Left forelimb (tissue), 1 donor: ENCODE measurements at regions not wholly inside any gene's neighbourhood (a gene's known extent, or its start where the extent isn't known, plus 50 kb on each side); places are given as distances from the start of the nearest gene placed in this dataset.
"Not testable (repeated sequence)": the region's sequence is repeated elsewhere in the genome, so short reads cannot be mapped to it uniquely, and the experiment has no call there.

Source experiments
- DNase-seq: peaks from one replicate; pipeline ENCODE4 v3.0.0-alpha.2; 2018; ENCODE audit warnings: low spot score

GRCh38 chr5:87138091-87138805, 129.4 kb upstream of the RASA1 start:
- no peak for DNase-seq

GRCh38 chr5:87139795-87140194, 127.9 kb upstream of the RASA1 start:
- DNase-seq = no peak

GRCh38 chr5:87141544-87141943, 126.1 kb upstream of the RASA1 start:
- DNase-seq = no peak

GRCh38 chr5:87145853-87146252, 121.8 kb upstream of the RASA1 start:
- DNase-seq = not testable (repeated sequence)

- no peak for DNase-seq
Measured at GRCh38 chr5:87147441-87147840, 120.2 kb upstream of the RASA1 start.

GRCh38 chr5:87150630-87151029, 117.1 kb upstream of the RASA1 start:
- no peak for DNase-seq

GRCh38 chr5:87151547-87151946, 116.1 kb upstream of the RASA1 start:
- no peak for DNase-seq

- DNase-seq = no peak
Measured at GRCh38 chr5:87152886-87153285, 114.8 kb upstream of the RASA1 start.

- no peak for DNase-seq
Measured at GRCh38 chr5:87154191-87154590, 113.5 kb upstream of the RASA1 start.

- no peak for DNase-seq
Measured at GRCh38 chr5:87155106-87155505, 112.6 kb upstream of the RASA1 start.

- no peak for DNase-seq
Measured at GRCh38 chr5:87156631-87157030, 111.1 kb upstream of the RASA1 start.

GRCh38 chr5:87164409-87164808, 103.3 kb upstream of the RASA1 start:
- no peak for DNase-seq

GRCh38 chr5:87169300-87169991, 98.2 kb upstream of the RASA1 start:
- no peak for DNase-seq

- DNase-seq = no peak
Measured at GRCh38 chr5:87170799-87171198, 96.9 kb upstream of the RASA1 start.

GRCh38 chr5:87182649-87183048, 85.0 kb upstream of the RASA1 start:
- no peak for DNase-seq

GRCh38 chr5:87183896-87184295, 83.8 kb upstream of the RASA1 start:
- no peak for DNase-seq

GRCh38 chr5:87184605-87185004, 83.1 kb upstream of the RASA1 start:
- DNase-seq = no peak

GRCh38 chr5:87185838-87186237, 81.8 kb upstream of the RASA1 start:
- no peak for DNase-seq

GRCh38 chr5:87188391-87188790, 79.3 kb upstream of the RASA1 start:
- DNase-seq = no peak

- DNase-seq = no peak
Measured at GRCh38 chr5:87190041-87190440, 77.6 kb upstream of the RASA1 start.

- DNase-seq = no peak
Measured at GRCh38 chr5:87190687-87191086, 77.0 kb upstream of the RASA1 start.

GRCh38 chr5:87191645-87192044, 76.0 kb upstream of the RASA1 start:
- no peak for DNase-seq

- no peak for DNase-seq
Measured at GRCh38 chr5:87195104-87195591, 72.5 kb upstream of the RASA1 start.

GRCh38 chr5:87195616-87196015, 72.1 kb upstream of the RASA1 start:
- DNase-seq = no peak
